NCI-H146 treated with DMSO at 0.1 percent for 48 hours (cell line): ENCODE measurements at regions not wholly inside any gene's neighbourhood (a gene's known extent, or its start where the extent isn't known, plus 50 kb on each side); places are given as distances from the start of the nearest gene placed in this dataset.
A peak's percentile ranks its signal among the peaks of the same experiment; 100 is the strongest.
"Not testable (repeated sequence)": the region's sequence is repeated elsewhere in the genome, so short reads cannot be mapped to it uniquely, and the experiment has no call there.

Experiments
- DNase-seq: peaks from one replicate; lab custom pipeline; 2025; ENCODE audit not compliant: unreplicated experiment; lab: John Stamatoyannopoulos, UW

- no peak for DNase-seq
Observed at GRCh38 chr10:2576892-2577291, 490.5 kb upstream of the PFKP start.

GRCh38 chr10:2575460-2575859, 491.9 kb upstream of the PFKP start:
- no peak for DNase-seq

- no peak for DNase-seq
Observed at GRCh38 chr10:2572611-2573010, 494.7 kb upstream of the PFKP start.

- no peak for DNase-seq
Observed at GRCh38 chr10:2556883-2557282, 510.5 kb upstream of the PFKP start.

GRCh38 chr10:2548071-2548470, 519.3 kb upstream of the PFKP start:
- DNase-seq = no peak

GRCh38 chr10:2547606-2548005, 519.7 kb upstream of the PFKP start:
- no peak for DNase-seq

GRCh38 chr10:2546894-2547293, 520.5 kb upstream of the PFKP start:
- DNase-seq = not testable (repeated sequence)

- no peak for DNase-seq
Observed at GRCh38 chr10:2543974-2544373, 523.4 kb upstream of the PFKP start.

- no peak for DNase-seq
Observed at GRCh38 chr10:2543142-2543886, 524.0 kb upstream of the PFKP start.

GRCh38 chr10:2541176-2541575, 526.2 kb upstream of the PFKP start:
- no peak for DNase-seq

- DNase-seq = no peak
Observed at GRCh38 chr10:2529945-2530344, 537.4 kb upstream of the PFKP start.

GRCh38 chr10:2525781-2526180, 541.6 kb upstream of the PFKP start:
- DNase-seq = no peak

- no peak for DNase-seq
Observed at GRCh38 chr10:2519139-2519538, 548.2 kb upstream of the PFKP start.

- DNase-seq = no peak
Observed at GRCh38 chr10:2509081-2509531, 558.2 kb upstream of the PFKP start.

GRCh38 chr10:2501366-2501940, 565.9 kb upstream of the PFKP start:
- DNase-seq = not testable (repeated sequence)

- no peak for DNase-seq
Observed at GRCh38 chr10:2494399-2494798, 572.9 kb upstream of the PFKP start.

- DNase-seq = no peak
Observed at GRCh38 chr10:2488446-2489005, 578.8 kb upstream of the PFKP start.

- DNase-seq = no peak
Observed at GRCh38 chr10:2487921-2488320, 579.4 kb upstream of the PFKP start.

GRCh38 chr10:2478656-2479055, 588.7 kb upstream of the PFKP start:
- no peak for DNase-seq

GRCh38 chr10:2476812-2477553, 590.4 kb upstream of the PFKP start:
- peak; percentile 5 for DNase-seq

GRCh38 chr10:2476218-2476811, 591.0 kb upstream of the PFKP start:
- DNase-seq = no peak
